ENCODE measurements at regions not wholly inside any gene's neighbourhood (a gene's known extent, or its start where the extent isn't known, plus 50 kb on each side); places are given as distances from the start of the nearest gene placed in this dataset.

- DNase-seq (ENCODE audit: low read depth in 1 of 2, low spot score in 1 of 2), result no peak
Observed at GRCh38 chr16:9511389-9511788, 419.9 kb downstream of the HAPSTR1 start.

GRCh38 chr16:9516444-9516843 lies 425.0 kb downstream of the HAPSTR1 start:
- no peak for DNase-seq (ENCODE audit: low read depth in 1 of 2, low spot score in 1 of 2)

GRCh38 chr16:9518051-9518450 lies 426.6 kb downstream of the HAPSTR1 start:
- DNase-seq (ENCODE audit: low read depth in 1 of 2, low spot score in 1 of 2), result no peak

- no peak for DNase-seq (ENCODE audit: low read depth in 1 of 2, low spot score in 1 of 2)
Observed at GRCh38 chr16:9518581-9518980, 427.1 kb downstream of the HAPSTR1 start.

- DNase-seq (ENCODE audit: low read depth in 1 of 2, low spot score in 1 of 2), result no peak
Observed at GRCh38 chr16:9521749-9522370, 430.4 kb downstream of the HAPSTR1 start.

- no peak for DNase-seq (ENCODE audit: low read depth in 1 of 2, low spot score in 1 of 2)
Observed at GRCh38 chr16:9522614-9523013, 431.2 kb downstream of the HAPSTR1 start.

- DNase-seq (ENCODE audit: low read depth in 1 of 2, low spot score in 1 of 2), result no peak
Observed at GRCh38 chr16:9523994-9524393, 432.6 kb downstream of the HAPSTR1 start.

- no peak for DNase-seq (ENCODE audit: low read depth in 1 of 2, low spot score in 1 of 2)
Observed at GRCh38 chr16:9525037-9525436, 433.6 kb downstream of the HAPSTR1 start.

- DNase-seq (ENCODE audit: low read depth in 1 of 2, low spot score in 1 of 2), result no peak
Observed at GRCh38 chr16:9526791-9527190, 435.3 kb downstream of the HAPSTR1 start.

GRCh38 chr16:9527976-9528375 lies 436.5 kb downstream of the HAPSTR1 start:
- no peak for DNase-seq (ENCODE audit: low read depth in 1 of 2, low spot score in 1 of 2)

- no peak for DNase-seq (ENCODE audit: low read depth in 1 of 2, low spot score in 1 of 2)
Observed at GRCh38 chr16:9528511-9529079, 437.2 kb downstream of the HAPSTR1 start.

- no peak for DNase-seq (ENCODE audit: low read depth in 1 of 2, low spot score in 1 of 2)
Observed at GRCh38 chr16:9533042-9533441, 441.6 kb downstream of the HAPSTR1 start.

- no peak for DNase-seq (ENCODE audit: low read depth in 1 of 2, low spot score in 1 of 2)
Observed at GRCh38 chr16:9534759-9535158, 443.3 kb downstream of the HAPSTR1 start.

GRCh38 chr16:9536905-9537304 lies 445.5 kb downstream of the HAPSTR1 start:
- DNase-seq (ENCODE audit: low read depth in 1 of 2, low spot score in 1 of 2), result no peak

- no peak for DNase-seq (ENCODE audit: low read depth in 1 of 2, low spot score in 1 of 2)
Observed at GRCh38 chr16:9539346-9539745, 447.9 kb downstream of the HAPSTR1 start.

GRCh38 chr16:9541723-9542122 lies 450.3 kb downstream of the HAPSTR1 start:
- no peak for DNase-seq (ENCODE audit: low read depth in 1 of 2, low spot score in 1 of 2)

- no peak for DNase-seq (ENCODE audit: low read depth in 1 of 2, low spot score in 1 of 2)
Observed at GRCh38 chr16:9542165-9542755, 450.8 kb downstream of the HAPSTR1 start.

- no peak for DNase-seq (ENCODE audit: low read depth in 1 of 2, low spot score in 1 of 2)
Observed at GRCh38 chr16:9545522-9546437, 454.3 kb downstream of the HAPSTR1 start.

- no peak for DNase-seq (ENCODE audit: low read depth in 1 of 2, low spot score in 1 of 2)
Observed at GRCh38 chr16:9546438-9546786, 455.0 kb downstream of the HAPSTR1 start.

- no peak for DNase-seq (ENCODE audit: low read depth in 1 of 2, low spot score in 1 of 2)
Observed at GRCh38 chr16:9549487-9549886, 458.0 kb downstream of the HAPSTR1 start.

GRCh38 chr16:9555051-9555450 lies 463.6 kb downstream of the HAPSTR1 start:
- DNase-seq (ENCODE audit: low read depth in 1 of 2, low spot score in 1 of 2), result no peak

Data from activated CD4-positive, alpha-beta T cell treated with anti-CD3 and anti-CD28 coated beads, Interleukin-2, amount 50 U/mL, for 24 hours (primary cell).